GM19324 (cell line): ENCODE measurements at regions not wholly inside any gene's neighbourhood (a gene's known extent, or its start where the extent isn't known, plus 50 kb on each side); places are given as distances from the start of the nearest gene placed in this dataset.

Experiments
- ATAC-seq: cut with Tn5 transposase; IDR thresholded peaks from one replicate; pipeline ENCODE4 v1.9.1; 2021; ENCODE audit warnings: mild to moderate bottlenecking, moderate library complexity; ENCODE audit not compliant: unreplicated experiment, low FRiP score

- ATAC-seq, result no peak
Measured at GRCh38 chr2:143981428-143981827, 538.5 kb downstream of the ZEB2 start.

- ATAC-seq, result no peak
Measured at GRCh38 chr2:143977356-143977755, 542.6 kb downstream of the ZEB2 start.

- no peak for ATAC-seq
Measured at GRCh38 chr2:143975216-143975615, 544.7 kb downstream of the ZEB2 start.

- ATAC-seq, result no peak
Measured at GRCh38 chr2:143974262-143974661, 545.7 kb downstream of the ZEB2 start.

- no peak for ATAC-seq
Measured at GRCh38 chr2:143968860-143969259, 551.1 kb downstream of the ZEB2 start.

GRCh38 chr2:143968360-143968759 is 551.6 kb downstream of the ZEB2 start:
- no peak for ATAC-seq

GRCh38 chr2:143965493-143966164 is 554.3 kb downstream of the ZEB2 start:
- ATAC-seq, result no peak

GRCh38 chr2:143964891-143965290 is 555.0 kb downstream of the ZEB2 start:
- ATAC-seq, result no peak

GRCh38 chr2:143960177-143960576 is 559.7 kb downstream of the ZEB2 start:
- no peak for ATAC-seq

- ATAC-seq, result no peak
Measured at GRCh38 chr2:143957321-143957720, 562.6 kb downstream of the ZEB2 start.

- ATAC-seq, result no peak
Measured at GRCh38 chr2:143955401-143956065, 564.4 kb downstream of the ZEB2 start.

- ATAC-seq, result no peak
Measured at GRCh38 chr2:143954844-143955243, 565.1 kb downstream of the ZEB2 start.

GRCh38 chr2:143954186-143954585 is 565.7 kb downstream of the ZEB2 start:
- ATAC-seq, result no peak

GRCh38 chr2:143953451-143954030 is 566.4 kb downstream of the ZEB2 start:
- no peak for ATAC-seq

GRCh38 chr2:143952536-143952935 is 567.4 kb downstream of the ZEB2 start:
- ATAC-seq, result no peak

GRCh38 chr2:143950704-143951103 is 569.2 kb downstream of the ZEB2 start:
- no peak for ATAC-seq

- ATAC-seq, result no peak
Measured at GRCh38 chr2:143949121-143949848, 570.6 kb downstream of the ZEB2 start.

GRCh38 chr2:143948710-143949109 is 571.2 kb downstream of the ZEB2 start:
- no peak for ATAC-seq

GRCh38 chr2:143946436-143947391 is 573.2 kb downstream of the ZEB2 start:
- no peak for ATAC-seq

- no peak for ATAC-seq
Measured at GRCh38 chr2:143942486-143942885, 577.4 kb downstream of the ZEB2 start.
